H1 (cell line): ENCODE measurements at regions not wholly inside any gene's neighbourhood (a gene's known extent, or its start where the extent isn't known, plus 50 kb on each side); places are given as distances from the start of the nearest gene placed in this dataset.

Experiments used
- CTCF ChIA-PET: fragments of 300-600 bp; sonication (Branson Sonifier 250); formaldehyde crosslinking; loops from one replicate; lab custom pipeline; 2021; ENCODE audit not compliant: partially characterized antibody; lab: Charles Lee
- POLR2A ChIA-PET: fragments of 300-600 bp; sonication (Branson Sonifier 250); formaldehyde crosslinking; loops from one replicate; lab custom pipeline; 2021; ENCODE audit warnings: inconsistent platforms; ENCODE audit not compliant: partially characterized antibody; lab: Charles Lee
- DNase-seq, 2 experiments: peaks; one replicate each; pipeline versions ENCODE4 v3.0.0 to v3.0.0-alpha.2; 2010 to 2022; ENCODE audit warnings: low spot score in 2 of 2, low read depth in 1 of 2, mixed read lengths in 1 of 2
- FAIRE-seq: peaks from 2 replicates; lab custom pipeline; 2011; peaks lifted over from hg19 to GRCh38; lab: Jason Lieb, UNC
- H2AFZ ChIP-seq: 2 replicates; pipeline ENCODE4 v1.8.1; 2012; ENCODE audit warnings: low read length, inconsistent platforms
- H2AK5ac ChIP-seq: 2 replicates; pipeline ENCODE4 v1.6.1; 2013; ENCODE audit warnings: low read depth, low read length
- H2BK120ac ChIP-seq: replicated peaks from 2 replicates; pipeline ENCODE3; 2013; ENCODE audit warnings: low read depth, low read length, inconsistent platforms
- H2BK12ac ChIP-seq: 2 replicates; pipeline ENCODE4 v1.6.1; 2013; ENCODE audit warnings: low read depth, low read length
- H2BK15ac ChIP-seq: 2 replicates; pipeline ENCODE4 v1.6.1; 2013; ENCODE audit warnings: low read length
- H2BK20ac ChIP-seq: 2 replicates; pipeline ENCODE4 v1.6.1; 2013; ENCODE audit warnings: low read length
- H2BK5ac ChIP-seq: 2 replicates; pipeline ENCODE4 v1.6.1; 2013; ENCODE audit warnings: low read depth, low read length
- H3K14ac ChIP-seq: 2 replicates; pipeline ENCODE4 v1.6.1; 2013; ENCODE audit warnings: inconsistent platforms; ENCODE audit not compliant: insufficient read length
- H3K18ac ChIP-seq: 2 replicates; pipeline ENCODE4 v1.6.1; 2013; ENCODE audit warnings: low read length; ENCODE audit errors: extremely low read depth
- H3K23ac ChIP-seq: 2 replicates; pipeline ENCODE4 v1.6.1; 2013; ENCODE audit warnings: inconsistent platforms; ENCODE audit not compliant: insufficient read length
- H3K23me2 ChIP-seq: 2 replicates; pipeline ENCODE4 v1.6.1; 2013; ENCODE audit warnings: low read depth, low read length
- H3K27ac ChIP-seq: 2 replicates; pipeline ENCODE4 v1.6.1; 2011; ENCODE audit warnings: low read depth, low read length, inconsistent platforms
- H3K27me3 ChIP-seq, 4 experiments: replicated peaks in 1 of 4; 1 replicate in 1 of 4; 2 replicates in 3 of 4; pipeline versions ENCODE4 v1.6.1 to v1.8.1; 2011 to 2013; ENCODE audit warnings: low read length in 3 of 4, mild to moderate bottlenecking in 3 of 4, inconsistent platforms in 2 of 4, mixed read lengths in 2 of 4, moderate library complexity in 1 of 4; ENCODE audit not compliant: control insufficient read depth in 3 of 4, insufficient read depth in 3 of 4; ENCODE audit errors: extremely low read depth in 1 of 4
- H3K36me3 ChIP-seq, 4 experiments: 2 replicates each; pipeline versions ENCODE4 v1.6.1 to v1.8.1; 2011 to 2013; ENCODE audit warnings: mild to moderate bottlenecking in 4 of 4, low read length in 3 of 4, moderate library complexity in 2 of 4, control low read depth in 1 of 4, inconsistent platforms in 1 of 4; ENCODE audit not compliant: insufficient read depth in 4 of 4, control insufficient read depth in 2 of 4
- H3K4ac ChIP-seq: replicated peaks from 2 replicates; pipeline ENCODE3; 2013; ENCODE audit warnings: low read length, low read depth, mixed read lengths, inconsistent platforms; ENCODE audit not compliant: insufficient read length
- H3K4me1 ChIP-seq, 4 experiments: replicated peaks in 1 of 4; 1 replicate in 1 of 4; 2 replicates in 3 of 4; pipeline versions ENCODE4 v1.6.1 to v1.8.1; 2011 to 2013; ENCODE audit warnings: low read length in 3 of 4, inconsistent platforms in 2 of 4, mixed read lengths in 1 of 4; ENCODE audit not compliant: insufficient read depth in 4 of 4, control insufficient read depth in 3 of 4
- H3K4me2 ChIP-seq, 2 experiments: 2 replicates each; pipeline versions ENCODE4 v1.6.1 to v1.8.1; 2011 to 2013; ENCODE audit warnings: low read depth in 2 of 2, low read length in 2 of 2, control low read depth in 1 of 2, inconsistent platforms in 1 of 2, mild to moderate bottlenecking in 1 of 2; ENCODE audit not compliant: insufficient read depth in 1 of 2
- H3K4me3 ChIP-seq, 4 experiments: fragments of 200-600, 300-600 bp in 1 of 4; sonication (generic), shearing (Covaris generic), sonication (Bioruptor Twin) in 1 of 4; 2 replicates each; pipeline versions ENCODE4 v1.5.1 to v1.8.1; 2011 to 2016; ENCODE audit warnings: low read length in 4 of 4, low read depth in 3 of 4, control low read depth in 2 of 4, inconsistent platforms in 2 of 4, mild to moderate bottlenecking in 2 of 4, mixed read lengths in 1 of 4, moderate library complexity in 1 of 4; ENCODE audit not compliant: insufficient read depth in 2 of 4; ENCODE audit errors: extremely low read depth in 1 of 4
- H3K56ac ChIP-seq: replicated peaks from 2 replicates; pipeline ENCODE3; 2013; ENCODE audit warnings: low read depth, mild to moderate bottlenecking, mixed read lengths, low read length, inconsistent platforms; ENCODE audit not compliant: insufficient read length
- H3K79me1 ChIP-seq: 2 replicates; pipeline ENCODE4 v1.6.1; 2013; ENCODE audit warnings: low read depth, low read length, control low read depth
- H3K79me2 ChIP-seq, 2 experiments: 2 replicates each; pipeline versions ENCODE4 v1.6.1 to v1.8.1; 2012 to 2013; ENCODE audit warnings: low read length in 2 of 2, mild to moderate bottlenecking in 2 of 2, inconsistent platforms in 1 of 2; ENCODE audit not compliant: insufficient read depth in 2 of 2, control insufficient read depth in 1 of 2
- H3K9ac ChIP-seq, 4 experiments: replicated peaks in 1 of 4; 1 replicate in 1 of 4; 2 replicates in 3 of 4; pipeline versions ENCODE4 v1.6.1 to v1.8.1; 2011 to 2013; ENCODE audit warnings: low read depth in 3 of 4, low read length in 3 of 4, control low read depth in 2 of 4, mild to moderate bottlenecking in 2 of 4, moderate library complexity in 2 of 4, inconsistent platforms in 1 of 4; ENCODE audit errors: extremely low read depth in 1 of 4
- H3K9me3 ChIP-seq, 2 experiments: 2 replicates each; pipeline versions ENCODE4 v1.6.1 to v1.8.1; 2012 to 2013; ENCODE audit warnings: mild to moderate bottlenecking in 2 of 2, moderate library complexity in 2 of 2, control low read depth in 1 of 2, inconsistent platforms in 1 of 2, low read depth in 1 of 2, low read length in 1 of 2, mixed read lengths in 1 of 2; ENCODE audit not compliant: insufficient read depth in 2 of 2
- H4K20me1 ChIP-seq, 2 experiments: replicated peaks in 1 of 2; 2 replicates each; pipeline versions ENCODE3 to v1.8.1; 2011 to 2013; ENCODE audit warnings: inconsistent platforms in 2 of 2, low read length in 2 of 2, mild to moderate bottlenecking in 1 of 2; ENCODE audit not compliant: insufficient read depth in 2 of 2, control insufficient read depth in 1 of 2
- H4K5ac ChIP-seq: 2 replicates; pipeline ENCODE4 v1.6.1; 2013; ENCODE audit warnings: low read length, low read depth, mixed read lengths, inconsistent platforms; ENCODE audit not compliant: insufficient read length
- H4K8ac ChIP-seq: 2 replicates; pipeline ENCODE4 v1.8.0; 2013; ENCODE audit warnings: mild to moderate bottlenecking, moderate library complexity, low read length, inconsistent platforms; ENCODE audit not compliant: insufficient read depth; ENCODE audit errors: extremely low read depth
- H4K91ac ChIP-seq: replicated peaks from 2 replicates; pipeline ENCODE3; 2013; ENCODE audit warnings: low read length, mixed read lengths, inconsistent platforms; ENCODE audit not compliant: insufficient read length
- CEBPB ChIP-seq: IDR thresholded peaks from 2 replicates; pipeline ENCODE4 v1.6.1; 2012; ENCODE audit warnings: low read depth, low read length
- PHF8 ChIP-seq: fragments of 200-600 bp; sonication (generic); conservative IDR thresholded peaks from 2 replicates; pipeline ENCODE4 v1.7.1; 2012; ENCODE audit warnings: low read depth, mild to moderate bottlenecking, inconsistent platforms, low read length, moderate library complexity
- POU5F1 ChIP-seq: IDR thresholded peaks from 2 replicates; pipeline ENCODE4 v1.6.1; 2011; ENCODE audit warnings: low read depth, mild to moderate bottlenecking, low read length, moderate library complexity
- TBP ChIP-seq: IDR thresholded peaks from 2 replicates; pipeline ENCODE4 v1.6.1; 2011; ENCODE audit warnings: low read depth, low read length, improper control_type of control experiment
- TCF12 ChIP-seq: IDR thresholded peaks from 2 replicates; pipeline ENCODE4 v1.6.1; 2011; ENCODE audit warnings: low read depth, mild to moderate bottlenecking, low read length
- TEAD4 ChIP-seq: IDR thresholded peaks from 2 replicates; pipeline ENCODE4 v1.6.1; 2012; ENCODE audit warnings: low read depth, low read length, inconsistent platforms, mixed read lengths
- ZNF274 ChIP-seq: IDR thresholded peaks from 2 replicates; pipeline ENCODE4 v1.7.0; 2012; ENCODE audit warnings: low read length, borderline replicate concordance; ENCODE audit errors: extremely low read depth
- WGBS, 2 experiments: shearing (Covaris generic) in 1 of 2; methylation state at CpG; one replicate each; pipeline versions ENCODE4 v1.1.6 to v1.1.7; 2013 to 2015; ENCODE audit warnings: low lambda C conversion rate in 2 of 2, mixed read lengths in 2 of 2, inconsistent platforms in 1 of 2, low coverage in 1 of 2, missing lambda C conversion rate in 1 of 2; ENCODE audit not compliant: insufficient replicate concordance in 2 of 2, insufficient coverage in 1 of 2, insufficient read length in 1 of 2; ENCODE audit errors: extremely low coverage in 1 of 2, missing lambda C conversion rate in 1 of 2; 5-methylcytosine and 5-hydroxymethylcytosine counted together

GRCh38 chr5:167241436-167242067 lies 1049.9 kb upstream of the WWC1 start:
- Histone ChIP-seq H3K4me2 (no peak overlapping the region), H3K27me3 (no peaks in the 10 kb centered on the region), H3K79me1 (no peaks in the 10 kb centered on the region), H3K79me2 (no peaks in the 10 kb centered on the region), H3K4me3 (no peak overlapping the region), H4K8ac (no peak overlapping the region), H2BK15ac (no peak overlapping the region), H2BK20ac (no peak overlapping the region), H3K14ac (no peak overlapping the region), H4K20me1 (no peaks in the 10 kb centered on the region), H2BK5ac (no peak overlapping the region), H3K36me3 (no peaks in the 10 kb centered on the region; a peak in 1 of 8 replicates), H3K4ac (no peak overlapping the region), H3K56ac (no peak overlapping the region), H4K91ac (no peak overlapping the region), H4K5ac (no peak overlapping the region), H3K23me2 (no peaks in the 10 kb centered on the region), H3K23ac (no peak overlapping the region), H2AK5ac (no peak overlapping the region), H2BK120ac (no peak overlapping the region), H2BK12ac (no peak overlapping the region), H3K18ac (no peak overlapping the region), H3K27ac (no peak overlapping the region), H3K9me3 (no peaks in the 10 kb centered on the region), H3K4me1 (no peaks in the 10 kb centered on the region; a peak in 1 of 7 replicates), H3K9ac (no peak overlapping the region), H2AFZ (peak overlapping the region; percentile 67; the same call in 1 of the 2 replicates)
- WGBS, 2 experiments = 94% methylated on average over 6 of the region's 6 CpGs; no CpG with 5 or more reads in 1 of the 2 experiments
- CTCF ChIA-PET = interaction anchor here (0.6 to 2.0 kb wide), 4 partner anchors 9 to 278 kb away, joined by 3 to 4 read pairs (median 4); no protein-coding TSS in a partner anchor
- peak; percentile 19; the same call in 1 of the 2 replicates for TF ChIP-seq CEBPB
- no peak for TF ChIP-seq POU5F1
- TF ChIP-seq TEAD4 = no peak
- TF ChIP-seq ZNF274 = no peak
- TF ChIP-seq PHF8 = no peak
- TF ChIP-seq TCF12 = no peak
- TF ChIP-seq TBP = no peak
- no peak for FAIRE-seq
- POLR2A ChIA-PET = no interaction called here
- DNase-seq = no peak
